IMR-90 (cell line): ENCODE measurements at regions not wholly inside any gene's neighbourhood (a gene's known extent, or its start where the extent isn't known, plus 50 kb on each side); places are given as distances from the start of the nearest gene placed in this dataset.

Experiments
- ATAC-seq: fragments of 200-7000 bp; cut with Tn5 transposase; 2 replicates; pipeline ENCODE4 v1.9.1; 2020; ENCODE audit warnings: low read depth, mild to moderate bottlenecking, moderate library complexity
- BruUV-seq: library from RNA; stranded (reverse); fragments of 400-500 nt; replicated peaks from 2 replicates; lab custom pipeline; 2021; lab: Mats Ljungman, UMichigan
- CTCF ChIA-PET: fragments of 300-600 bp; formaldehyde crosslinking; extraction: SDS; loops from one replicate; lab custom pipeline; 2021; ENCODE audit warnings: antibody characterized with exemption; lab: Yijun Ruan, JAX
- POLR2A ChIA-PET: fragments of 300-600 bp; sonication (Branson Sonifier 250); formaldehyde crosslinking; loops from one replicate; lab custom pipeline; 2022; ENCODE audit warnings: antibody characterized with exemption; ENCODE audit not compliant: unreplicated experiment; lab: Charles Lee
- DNase-seq: peaks from one replicate; pipeline ENCODE4 v3.0.0; 2013
- H2AFZ ChIP-seq: replicated peaks from 2 replicates; pipeline ENCODE3; 2013; ENCODE audit warnings: low read length, mild to moderate bottlenecking; ENCODE audit not compliant: poor library complexity
- H2AK5ac ChIP-seq: 2 replicates; pipeline ENCODE4 v1.6.1; 2013; ENCODE audit warnings: low read depth, low read length, inconsistent platforms
- H2AK9ac ChIP-seq: replicated peaks from 2 replicates; pipeline ENCODE3; 2013; ENCODE audit warnings: mild to moderate bottlenecking, low read depth, low read length, moderate library complexity; ENCODE audit not compliant: poor library complexity
- H2BK120ac ChIP-seq: 2 replicates; pipeline ENCODE4 v1.6.1; 2013; ENCODE audit warnings: low read depth, low read length, inconsistent platforms
- H2BK15ac ChIP-seq: 3 replicates; pipeline ENCODE4 v1.6.1; 2013; ENCODE audit warnings: low read depth, low read length, inconsistent platforms
- H2BK20ac ChIP-seq: 2 replicates; pipeline ENCODE4 v1.6.1; 2013; ENCODE audit warnings: low read depth, mild to moderate bottlenecking, inconsistent platforms, low read length, moderate library complexity
- H2BK5ac ChIP-seq: 2 replicates; pipeline ENCODE4 v1.6.1; 2013; ENCODE audit warnings: mild to moderate bottlenecking, low read depth, low read length, inconsistent platforms; ENCODE audit not compliant: poor library complexity, severe bottlenecking
- H3K14ac ChIP-seq: replicated peaks from 2 replicates; pipeline ENCODE4 v1.6.1; 2013; ENCODE audit warnings: low read depth, low read length, inconsistent platforms
- H3K18ac ChIP-seq: 2 replicates; pipeline ENCODE4 v1.6.1; 2013; ENCODE audit warnings: low read depth, low read length, control low read depth
- H3K23ac ChIP-seq: 2 replicates; pipeline ENCODE4 v1.6.1; 2013; ENCODE audit warnings: low read depth, low read length, inconsistent platforms
- H3K27ac ChIP-seq: 2 replicates; pipeline ENCODE4 v1.5.1; 2013; ENCODE audit warnings: mild to moderate bottlenecking, control low read depth, low read length; ENCODE audit not compliant: insufficient read depth
- H3K27me3 ChIP-seq: 2 replicates; pipeline ENCODE4 v1.6.1; 2013; ENCODE audit warnings: low read length; ENCODE audit not compliant: control insufficient read depth, insufficient read depth
- H3K36me3 ChIP-seq: 2 replicates; pipeline ENCODE4 v1.6.1; 2013; ENCODE audit warnings: low read length, mixed read lengths; ENCODE audit not compliant: control insufficient read depth, insufficient read depth
- H3K4ac ChIP-seq: 2 replicates; pipeline ENCODE4 v1.6.1; 2013; ENCODE audit warnings: low read depth, low read length, inconsistent platforms
- H3K4me1 ChIP-seq: 2 replicates; pipeline ENCODE4 v1.6.1; 2013; ENCODE audit warnings: low read length, mixed read lengths; ENCODE audit not compliant: control insufficient read depth, insufficient read depth
- H3K4me2 ChIP-seq: 2 replicates; pipeline ENCODE4 v1.6.1; 2013; ENCODE audit warnings: low read depth, mild to moderate bottlenecking, control low read depth, low read length, moderate library complexity
- H3K4me3 ChIP-seq: 2 replicates; pipeline ENCODE4 v1.5.1; 2013; ENCODE audit warnings: low read depth, mild to moderate bottlenecking, control low read depth, low read length, moderate library complexity; ENCODE audit not compliant: insufficient read depth
- H3K56ac ChIP-seq: 2 replicates; pipeline ENCODE4 v1.6.1; 2013; ENCODE audit warnings: low read length, inconsistent platforms; ENCODE audit not compliant: insufficient read depth; ENCODE audit errors: extremely low read depth
- H3K79me1 ChIP-seq, 2 experiments: 2 replicates each; pipeline ENCODE4 v1.6.1; 2013; ENCODE audit warnings: low read length in 2 of 2, inconsistent platforms in 1 of 2, low read depth in 1 of 2
- H3K9ac ChIP-seq: 2 replicates; pipeline ENCODE4 v1.6.1; 2013; ENCODE audit warnings: low read depth, low read length, control low read depth
- H3K9me1 ChIP-seq: 2 replicates; pipeline ENCODE4 v1.6.1; 2013; ENCODE audit warnings: low read length, inconsistent platforms; ENCODE audit not compliant: insufficient read depth
- H3K9me3 ChIP-seq: 2 replicates; pipeline ENCODE4 v1.6.1; 2013; ENCODE audit warnings: low read length; ENCODE audit not compliant: control insufficient read depth, insufficient read depth
- H4K20me1 ChIP-seq: 2 replicates; pipeline ENCODE4 v1.6.1; 2013; ENCODE audit warnings: low read length, inconsistent platforms; ENCODE audit not compliant: insufficient read depth
- H4K5ac ChIP-seq: 2 replicates; pipeline ENCODE4 v1.6.1; 2013; ENCODE audit warnings: mild to moderate bottlenecking, low read depth, low read length, control low read depth
- H4K8ac ChIP-seq, 2 experiments: 2 replicates each; pipeline ENCODE4 v1.6.1; 2013; ENCODE audit warnings: low read depth in 2 of 2, low read length in 2 of 2, control low read depth in 1 of 2, inconsistent platforms in 1 of 2
- H4K91ac ChIP-seq: 2 replicates; pipeline ENCODE4 v1.6.1; 2013; ENCODE audit warnings: low read depth, low read length, inconsistent platforms; ENCODE audit not compliant: insufficient read depth
- BHLHE40 ChIP-seq: fragments of 150-350 bp; IDR thresholded peaks from 2 replicates; pipeline ENCODE4 v1.6.1; 2016; ENCODE audit warnings: mild to moderate bottlenecking, low read depth, low read length
- CEBPB ChIP-seq: IDR thresholded peaks from 2 replicates; pipeline ENCODE4 v1.6.1; 2012; ENCODE audit warnings: low read depth, low read length, improper control_type of control experiment
- CHD1 ChIP-seq: IDR thresholded peaks from 2 replicates; pipeline ENCODE4 v1.6.1; 2012; ENCODE audit warnings: low read depth, low read length, improper control_type of control experiment
- MAFK ChIP-seq: IDR thresholded peaks from 2 replicates; pipeline ENCODE4 v1.6.1; 2012; ENCODE audit warnings: low read depth, low read length, improper control_type of control experiment
- MAZ ChIP-seq: IDR thresholded peaks from 2 replicates; pipeline ENCODE4 v1.6.1; 2012; ENCODE audit warnings: low read depth, mild to moderate bottlenecking, low read length, improper control_type of control experiment, moderate library complexity, borderline replicate concordance
- MXI1 ChIP-seq: IDR thresholded peaks from 2 replicates; pipeline ENCODE4 v1.6.1; 2012; ENCODE audit warnings: low read depth, mild to moderate bottlenecking, low read length, moderate library complexity, borderline replicate concordance
- POLR2A ChIP-seq: IDR thresholded peaks from 2 replicates; pipeline ENCODE4 v1.6.1; 2012; ENCODE audit warnings: mild to moderate bottlenecking, low read depth, low read length
- RAD21 ChIP-seq: IDR thresholded peaks from 2 replicates; pipeline ENCODE4 v1.6.1; 2012; ENCODE audit warnings: low read length, improper control_type of control experiment
- RCOR1 ChIP-seq: IDR thresholded peaks from 2 replicates; pipeline ENCODE4 v1.6.1; 2012; ENCODE audit warnings: mild to moderate bottlenecking, low read length, improper control_type of control experiment; ENCODE audit not compliant: insufficient replicate concordance
- RFX5 ChIP-seq: IDR thresholded peaks from 2 replicates; pipeline ENCODE4 v1.8.0; 2012; ENCODE audit warnings: low read depth, mild to moderate bottlenecking, low read length, moderate library complexity
- SMC3 ChIP-seq: fragments of 150-350 bp; IDR thresholded peaks from 2 replicates; pipeline ENCODE4 v1.6.1; 2016; ENCODE audit warnings: low read depth, mild to moderate bottlenecking, antibody characterized with exemption, low read length, moderate library complexity
- dilution Hi-C: fragments of 300-500 bp; cut with HindIII; formaldehyde crosslinking; loops from one replicate; pipeline ENCODE4 v1.14.3; 2018; ENCODE audit warnings: low sequenced_read_pairs; ENCODE audit not compliant: unreplicated experiment
- in situ Hi-C: fragments of 300-500 bp; cut with MboI; formaldehyde crosslinking; loops from 3 replicates; pipeline ENCODE4 v1.14.3; 2019; ENCODE audit warnings: low sequenced_read_pairs, inconsistent platforms, mixed read lengths
- intact Hi-C: fragments of 100-400 bp; cut with micrococcal nuclease; formaldehyde crosslinking; loops from 2 replicates; pipeline ENCODE4 v1.10.0; 2022
- TF ChIP-seq, protein P1 (sequence below): fragments of 150-350 bp; IDR thresholded peaks from 2 replicates; pipeline ENCODE4 v1.6.1; 2016; ENCODE audit warnings: low read depth, mild to moderate bottlenecking, low read length, moderate library complexity, borderline replicate concordance
- TF ChIP-seq, protein P2 (sequence below): fragments of 150-350 bp; IDR thresholded peaks from 2 replicates; pipeline ENCODE4 v1.6.1; 2017; ENCODE audit warnings: mild to moderate bottlenecking, antibody characterized with exemption, low read length, low read depth
- TF ChIP-seq, protein P3 (sequence below): conservative IDR thresholded peaks from 2 replicates; pipeline ENCODE4 v1.5.1; 2012; ENCODE audit warnings: mild to moderate bottlenecking, low read depth, low read length, improper control_type of control experiment

GRCh38 chr1:67517046-67517445 is 86.8 kb upstream of the SERBP1 start:
- Histone ChIP-seq H4K20me1 (no peaks in the 10 kb centered on the region), H3K9ac (no peak overlapping the region), H4K8ac (no peak overlapping the region), H4K5ac (no peak overlapping the region), H3K79me1 (no peaks in the 10 kb centered on the region), H4K91ac (no peak overlapping the region), H2AK5ac (no peak overlapping the region), H2BK15ac (no peak overlapping the region), H2BK120ac (no peak overlapping the region), H3K36me3 (no peaks in the 10 kb centered on the region), H3K14ac (no peak overlapping the region), H2AFZ (no peak overlapping the region), H3K4ac (no peak overlapping the region), H3K56ac (no peak overlapping the region), H3K18ac (no peak overlapping the region), H2AK9ac (no peak overlapping the region), H2BK20ac (no peak overlapping the region), H3K9me1 (no peaks in the 10 kb centered on the region; the same call in 1 of the 2 replicates), H3K27me3 (peaks cover 3% of the 10 kb centered on the region; the same call in 1 of the 2 replicates), H3K23ac (no peak overlapping the region), H3K27ac (no peak overlapping the region), H3K4me1 (no peaks in the 10 kb centered on the region), H3K4me2 (no peak overlapping the region), H3K9me3 (peaks cover 8% of the 10 kb centered on the region), H3K4me3 (no peak overlapping the region), H2BK5ac (no peak overlapping the region)
- DNase-seq (no peak), ATAC-seq (no peak)
- CTCF ChIA-PET, result interaction anchor here (0.7 to 1.2 kb wide), 3 partner anchors 12 to 17 kb away, joined by 3 to 4 read pairs (median 3); no protein-coding TSS in a partner anchor
- POLR2A ChIA-PET, result no interaction called here
- TF ChIP-seq SMC3 (no peak), RAD21 (no peak), CEBPB (no peak), MAFK (no peak), BHLHE40 (no peak), CHD1 (no peak), MAZ (no peak), POLR2A (no peak), RCOR1 (no peak), MXI1 (no peak), RFX5 (no peak)
- TF ChIP-seq, protein P1, sequence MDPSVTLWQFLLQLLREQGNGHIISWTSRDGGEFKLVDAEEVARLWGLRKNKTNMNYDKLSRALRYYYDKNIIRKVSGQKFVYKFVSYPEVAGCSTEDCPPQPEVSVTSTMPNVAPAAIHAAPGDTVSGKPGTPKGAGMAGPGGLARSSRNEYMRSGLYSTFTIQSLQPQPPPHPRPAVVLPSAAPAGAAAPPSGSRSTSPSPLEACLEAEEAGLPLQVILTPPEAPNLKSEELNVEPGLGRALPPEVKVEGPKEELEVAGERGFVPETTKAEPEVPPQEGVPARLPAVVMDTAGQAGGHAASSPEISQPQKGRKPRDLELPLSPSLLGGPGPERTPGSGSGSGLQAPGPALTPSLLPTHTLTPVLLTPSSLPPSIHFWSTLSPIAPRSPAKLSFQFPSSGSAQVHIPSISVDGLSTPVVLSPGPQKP, result no peak
- TF ChIP-seq, protein P2, sequence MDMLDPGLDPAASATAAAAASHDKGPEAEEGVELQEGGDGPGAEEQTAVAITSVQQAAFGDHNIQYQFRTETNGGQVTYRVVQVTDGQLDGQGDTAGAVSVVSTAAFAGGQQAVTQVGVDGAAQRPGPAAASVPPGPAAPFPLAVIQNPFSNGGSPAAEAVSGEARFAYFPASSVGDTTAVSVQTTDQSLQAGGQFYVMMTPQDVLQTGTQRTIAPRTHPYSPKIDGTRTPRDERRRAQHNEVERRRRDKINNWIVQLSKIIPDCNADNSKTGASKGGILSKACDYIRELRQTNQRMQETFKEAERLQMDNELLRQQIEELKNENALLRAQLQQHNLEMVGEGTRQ, result no peak
- TF ChIP-seq, protein P3, sequence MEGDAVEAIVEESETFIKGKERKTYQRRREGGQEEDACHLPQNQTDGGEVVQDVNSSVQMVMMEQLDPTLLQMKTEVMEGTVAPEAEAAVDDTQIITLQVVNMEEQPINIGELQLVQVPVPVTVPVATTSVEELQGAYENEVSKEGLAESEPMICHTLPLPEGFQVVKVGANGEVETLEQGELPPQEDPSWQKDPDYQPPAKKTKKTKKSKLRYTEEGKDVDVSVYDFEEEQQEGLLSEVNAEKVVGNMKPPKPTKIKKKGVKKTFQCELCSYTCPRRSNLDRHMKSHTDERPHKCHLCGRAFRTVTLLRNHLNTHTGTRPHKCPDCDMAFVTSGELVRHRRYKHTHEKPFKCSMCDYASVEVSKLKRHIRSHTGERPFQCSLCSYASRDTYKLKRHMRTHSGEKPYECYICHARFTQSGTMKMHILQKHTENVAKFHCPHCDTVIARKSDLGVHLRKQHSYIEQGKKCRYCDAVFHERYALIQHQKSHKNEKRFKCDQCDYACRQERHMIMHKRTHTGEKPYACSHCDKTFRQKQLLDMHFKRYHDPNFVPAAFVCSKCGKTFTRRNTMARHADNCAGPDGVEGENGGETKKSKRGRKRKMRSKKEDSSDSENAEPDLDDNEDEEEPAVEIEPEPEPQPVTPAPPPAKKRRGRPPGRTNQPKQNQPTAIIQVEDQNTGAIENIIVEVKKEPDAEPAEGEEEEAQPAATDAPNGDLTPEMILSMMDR, result no peak
- intact Hi-C loops (no loop called here), dilution Hi-C loops (no loop called here), in situ Hi-C loops (no loop called here)
- no TSS peak for BruUV-seq
